ENCODE measurements at regions not wholly inside any gene's neighbourhood (a gene's known extent, or its start where the extent isn't known, plus 50 kb on each side); places are given as distances from the start of the nearest gene placed in this dataset.
"Not testable (repeated sequence)": the region's sequence is repeated elsewhere in the genome, so short reads cannot be mapped to it uniquely, and the experiment has no call there.

- TF ChIP-seq CTCF (IDR thresholded peaks at IDR 0.05; ENCODE audit: insufficient read depth, low read length); REST (IDR thresholded peaks at IDR 0.05; ENCODE audit: insufficient replicate concordance, low read depth); GABPA (IDR thresholded peaks at IDR 0.05; ENCODE audit: low read depth): not testable (repeated sequence)
Measured at GRCh38 chr10:45122180-45122860, 121.6 kb downstream of the ZNF22 start.

All from HL-60 (cell line).